SU-DHL-6 (cell line): ENCODE measurements at regions not wholly inside any gene's neighbourhood (a gene's known extent, or its start where the extent isn't known, plus 50 kb on each side); places are given as distances from the start of the nearest gene placed in this dataset.

ENCODE experiments used
- H2AFZ ChIP-seq: fragments of 200-600 bp; sonication (generic); 2 replicates; pipeline ENCODE4 v1.6.1; 2014; ENCODE audit warnings: low read depth, mild to moderate bottlenecking, moderate library complexity, mixed read lengths, antibody characterized with exemption, low read length; ENCODE audit not compliant: severe bottlenecking
- H3F3A ChIP-seq: fragments of 200-600 bp; shearing (Covaris generic); 2 replicates; pipeline ENCODE4 v1.6.0; 2016; ENCODE audit warnings: antibody characterized with exemption, mild to moderate bottlenecking; ENCODE audit not compliant: insufficient read depth
- H3K27ac ChIP-seq: fragments of 200-600 bp; sonication (generic); 2 replicates; pipeline ENCODE4 v1.5.1; 2016; ENCODE audit warnings: low read depth, mild to moderate bottlenecking, low read length, moderate library complexity, mixed read lengths
- H3K27me3 ChIP-seq: fragments of 200-600 bp; sonication (generic), shearing (Covaris generic); 2 replicates; pipeline ENCODE4 v1.6.0; 2014; ENCODE audit warnings: mild to moderate bottlenecking, low read length
- H3K36me3 ChIP-seq: fragments of 200-600 bp; sonication (generic); 2 replicates; pipeline ENCODE4 v1.6.1; 2014; ENCODE audit warnings: mild to moderate bottlenecking, low read length, mixed read lengths
- H3K4me2 ChIP-seq: fragments of 300-600, 200-600 bp; shearing (Covaris generic), sonication (generic); 2 replicates; pipeline ENCODE4 v1.6.0; 2014; ENCODE audit warnings: low read length, low read depth, mild to moderate bottlenecking; ENCODE audit not compliant: poor library complexity, severe bottlenecking
- H3K4me3 ChIP-seq: fragments of 200-600 bp; sonication (generic); 2 replicates; pipeline ENCODE4 v1.5.1; 2014; ENCODE audit warnings: antibody characterized with exemption, low read length, mild to moderate bottlenecking, mixed read lengths; ENCODE audit not compliant: insufficient read depth, poor library complexity, severe bottlenecking
- H3K79me2 ChIP-seq: fragments of 200-600 bp; sonication (generic); 2 replicates; pipeline ENCODE4 v1.6.1; 2014; ENCODE audit warnings: mild to moderate bottlenecking, low read length, moderate library complexity; ENCODE audit not compliant: insufficient read depth
- H3K9ac ChIP-seq: fragments of 200-600 bp; sonication (generic); 2 replicates; pipeline ENCODE4 v1.7.0; 2014; ENCODE audit warnings: mild to moderate bottlenecking, low read length
- H3K9me2 ChIP-seq: fragments of 200-600 bp; sonication (generic); replicated peaks from 2 replicates; pipeline ENCODE4 v1.6.1; 2014; ENCODE audit warnings: low read length; ENCODE audit not compliant: insufficient read depth
- H3K9me3 ChIP-seq: fragments of 200-600 bp; sonication (generic); 2 replicates; pipeline ENCODE4 v1.6.1; 2014; ENCODE audit warnings: low read length, mixed read lengths; ENCODE audit not compliant: insufficient read depth
- H4K20me1 ChIP-seq: fragments of 200-600 bp; sonication (generic); 2 replicates; pipeline ENCODE4 v1.6.1; 2014; ENCODE audit warnings: low read depth, mild to moderate bottlenecking, antibody characterized with exemption, low read length, moderate library complexity, mixed read lengths
- CTCF ChIP-seq: fragments of 200-600 bp; sonication (generic); IDR thresholded peaks from one replicate; pipeline ENCODE4 v1.5.1; 2017; ENCODE audit warnings: antibody characterized with exemption, mild to moderate bottlenecking, low read length, moderate library complexity; ENCODE audit not compliant: insufficient read depth, poor library complexity, severe bottlenecking
- EZH2phosphoT487 ChIP-seq: fragments of 200-600 bp; sonication (generic), shearing (Covaris generic); conservative IDR thresholded peaks from 2 replicates; pipeline ENCODE4 v1.6.1; 2018; ENCODE audit warnings: mild to moderate bottlenecking, antibody characterized with exemption, low read length, moderate library complexity, mixed read lengths

GRCh38 chr5:45113726-45114125, 305.0 kb downstream of the MRPS30 start:
- H3K9me3 ChIP-seq, result no peaks in the 10 kb centered on the region
- no peaks in the 10 kb centered on the region for H3K36me3 ChIP-seq
- no peaks in the 10 kb centered on the region for H4K20me1 ChIP-seq
- TF ChIP-seq CTCF, result no peak
- TF ChIP-seq EZH2phosphoT487, result no peak
- no peaks in the 10 kb centered on the region for H3K79me2 ChIP-seq
- H3K9me2 ChIP-seq, result no peaks in the 10 kb centered on the region
- no peak overlapping the region for H3K27ac ChIP-seq
- H3K4me3 ChIP-seq, result no peak overlapping the region
- H3K27me3 ChIP-seq, result no peaks in the 10 kb centered on the region
- H2AFZ ChIP-seq, result no peak overlapping the region
- H3K4me2 ChIP-seq, result no peak overlapping the region
- no peak overlapping the region for H3K9ac ChIP-seq
- no peaks in the 10 kb centered on the region for H3F3A ChIP-seq

DNA sequence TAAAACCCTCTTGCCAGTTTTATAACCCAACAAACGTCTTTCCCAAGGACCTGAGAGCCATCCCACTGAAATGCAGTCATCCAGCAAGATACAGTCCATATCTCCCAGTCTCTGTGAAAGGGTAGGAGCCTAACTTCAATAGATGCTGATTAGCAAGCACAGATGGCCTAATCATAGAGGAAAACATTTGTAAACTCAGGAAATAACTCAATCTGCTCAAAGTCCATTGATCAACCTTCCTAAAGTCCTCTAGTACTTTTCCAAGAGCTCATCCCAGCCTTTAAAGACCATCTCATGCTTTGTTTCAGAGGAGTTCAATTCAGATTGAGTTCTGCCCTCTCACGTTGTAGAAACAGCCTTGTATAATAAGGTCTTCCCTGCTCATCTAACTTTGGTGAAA, 324.2 kb downstream of the MRPS30 start:
- no peak overlapping the region for H3K9ac ChIP-seq
- H3K4me2 ChIP-seq, result no peak overlapping the region
- H3K27ac ChIP-seq, result no peak overlapping the region
- H3K79me2 ChIP-seq, result no peaks in the 10 kb centered on the region
- H3F3A ChIP-seq, result no peaks in the 10 kb centered on the region
- no peaks in the 10 kb centered on the region for H3K27me3 ChIP-seq
- H4K20me1 ChIP-seq, result no peaks in the 10 kb centered on the region
- no peaks in the 10 kb centered on the region; the same call in 1 of the 2 replicates for H3K9me2 ChIP-seq
- TF ChIP-seq EZH2phosphoT487 (no peak), CTCF (no peak)
- H2AFZ ChIP-seq, result no peak overlapping the region
- no peaks in the 10 kb centered on the region for H3K9me3 ChIP-seq
- H3K36me3 ChIP-seq, result no peaks in the 10 kb centered on the region
- H3K4me3 ChIP-seq, result no peak overlapping the region

GRCh38 chr5:45162974-45163373, 354.2 kb downstream of the MRPS30 start:
- H3K27ac ChIP-seq, result no peak overlapping the region

More at GRCh38 chr5:45162974-45163373, 354.2 kb downstream of the MRPS30 start:
- H3K36me3 ChIP-seq, result no peaks in the 10 kb centered on the region
- TF ChIP-seq CTCF (no peak), EZH2phosphoT487 (no peak)
- no peak overlapping the region for H3K9ac ChIP-seq
- H3K9me2 ChIP-seq, result no peaks in the 10 kb centered on the region
- H3K9me3 ChIP-seq, result no peaks in the 10 kb centered on the region
- no peaks in the 10 kb centered on the region for H3F3A ChIP-seq
- H3K27me3 ChIP-seq, result no peaks in the 10 kb centered on the region
- no peak overlapping the region for H3K4me3 ChIP-seq
- H2AFZ ChIP-seq, result no peak overlapping the region
- no peaks in the 10 kb centered on the region for H4K20me1 ChIP-seq
- H3K79me2 ChIP-seq, result no peaks in the 10 kb centered on the region
- H3K4me2 ChIP-seq, result no peak overlapping the region
